Ovary (tissue), 3 donors: ENCODE measurements at regions not wholly inside any gene's neighbourhood (a gene's known extent, or its start where the extent isn't known, plus 50 kb on each side); places are given as distances from the start of the nearest gene placed in this dataset.

ENCODE experiments used
- CTCF ChIP-seq, 3 donors: fragments of 450-650 bp in 2 of 3; fragments of 200-600 bp in 1 of 3; IDR thresholded peaks; one replicate each; pipeline versions ENCODE4 v1.5.1 to v1.8.0; 2016 to 2022; ENCODE audit warnings: antibody characterized with exemption in 3 of 3, mild to moderate bottlenecking in 1 of 3
- EP300 ChIP-seq: sonication (generic); formaldehyde crosslinking; IDR thresholded peaks from one replicate; pipeline ENCODE4 v1.6.1; 2017; ENCODE audit warnings: antibody characterized with exemption
- POLR2A ChIP-seq: fragments of 450-650 bp; IDR thresholded peaks from one replicate; pipeline ENCODE4 v1.6.1; 2017; ENCODE audit warnings: antibody characterized with exemption, mild to moderate bottlenecking, moderate library complexity
- donor health status: DM: no; HTN: no; CAD: no.

GRCh38 chr20:16804793-16805187 lies 56.6 kb downstream of the OTOR start:
- TF ChIP-seq CTCF (IDR thresholded peaks at IDR 0.05) (no peak), POLR2A (no peak), EP300 (no peak)
